CD4-positive, alpha-beta T cell treated with Interleukin-2 at 100 ng/mL for 4 hours (primary cell): ENCODE measurements at regions not wholly inside any gene's neighbourhood (a gene's known extent, or its start where the extent isn't known, plus 50 kb on each side); places are given as distances from the start of the nearest gene placed in this dataset.

Experiments used
- DNase-seq: peaks from one replicate; pipeline ENCODE4 v3.0.0-alpha.2; 2020; ENCODE audit warnings: low spot score

- DNase-seq = no peak
Observed at GRCh38 chr13:40456397-40456953, 210.0 kb downstream of the FOXO1 start.

GRCh38 chr13:40456979-40457553, 209.4 kb downstream of the FOXO1 start:
- DNase-seq = no peak

GRCh38 chr13:40457929-40458719, 208.3 kb downstream of the FOXO1 start:
- no peak for DNase-seq

DNA sequence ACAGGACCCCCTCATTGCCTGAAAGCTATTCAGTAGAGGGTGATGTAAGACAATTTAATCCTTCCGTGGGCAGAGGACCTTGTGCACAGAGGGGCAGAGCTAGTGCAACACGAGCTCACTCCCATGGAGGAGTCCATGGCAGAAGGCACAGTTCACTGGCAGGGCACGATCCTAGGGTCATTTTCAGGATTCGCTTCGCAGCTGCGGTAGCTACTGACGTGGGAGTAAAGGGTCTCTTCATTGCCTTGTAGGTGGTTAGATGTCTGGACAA, 207.8 kb downstream of the FOXO1 start:
- no peak for DNase-seq

- DNase-seq = no peak
Observed at GRCh38 chr13:40460116-40460515, 206.3 kb downstream of the FOXO1 start.

GRCh38 chr13:40464337-40465014, 202.0 kb downstream of the FOXO1 start:
- DNase-seq = no peak

DNA sequence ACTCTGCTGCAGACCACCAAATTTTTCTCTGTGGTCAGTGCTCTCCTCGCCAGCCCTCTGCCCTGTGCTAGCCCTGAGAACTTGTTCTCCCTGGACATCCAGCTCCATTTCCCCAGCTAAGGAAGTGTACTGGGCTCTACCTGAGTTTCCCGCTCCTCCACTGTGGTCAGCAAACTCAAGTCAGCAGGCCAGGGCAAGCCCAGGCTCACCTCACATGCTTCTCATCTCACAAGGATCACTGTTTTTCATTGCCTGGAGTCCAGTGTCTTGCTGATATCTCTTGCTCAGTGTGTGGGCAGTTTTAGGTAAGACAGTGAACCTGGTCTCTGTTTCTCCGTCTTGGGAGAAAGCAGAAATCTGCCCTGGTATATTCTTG, 201.4 kb downstream of the FOXO1 start:
- DNase-seq = no peak

GRCh38 chr13:40466272-40466671, 200.2 kb downstream of the FOXO1 start:
- DNase-seq = no peak

GRCh38 chr13:40468227-40468838, 198.1 kb downstream of the FOXO1 start:
- no peak for DNase-seq

DNA sequence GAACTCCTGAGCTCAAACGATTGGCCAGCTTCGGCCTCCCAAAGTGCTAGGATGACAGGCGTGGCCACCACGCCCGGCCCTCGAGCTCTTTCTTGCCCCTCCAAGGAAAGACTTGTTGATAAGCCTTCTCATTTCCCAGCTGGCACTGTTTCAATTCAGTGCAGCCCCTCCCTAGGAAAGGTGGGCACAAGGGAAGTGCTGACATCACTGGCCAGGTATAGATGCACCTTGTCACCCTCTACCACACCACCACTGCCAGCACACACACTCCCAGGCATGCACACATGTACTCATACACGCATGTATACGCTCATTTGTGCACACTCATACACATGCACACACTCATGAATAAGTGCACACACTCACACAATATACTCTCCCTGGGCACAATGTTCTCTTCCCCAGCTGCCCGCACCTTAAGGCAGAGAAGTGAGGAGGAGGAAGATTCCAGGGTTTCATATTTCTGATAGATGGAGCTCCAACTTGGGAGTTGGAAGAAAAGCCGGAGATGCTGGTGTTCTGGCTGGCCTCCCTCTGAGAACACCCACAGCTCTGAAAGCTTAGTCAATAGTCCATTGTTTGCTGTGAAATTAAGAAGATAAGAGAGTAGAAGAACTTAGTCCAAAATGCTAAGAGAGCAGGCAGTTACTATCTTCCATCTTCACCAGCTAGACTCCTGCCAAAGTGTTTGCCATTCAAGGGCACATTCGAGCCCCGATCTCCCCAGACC, 196.7 kb downstream of the FOXO1 start:
- DNase-seq = no peak

DNA sequence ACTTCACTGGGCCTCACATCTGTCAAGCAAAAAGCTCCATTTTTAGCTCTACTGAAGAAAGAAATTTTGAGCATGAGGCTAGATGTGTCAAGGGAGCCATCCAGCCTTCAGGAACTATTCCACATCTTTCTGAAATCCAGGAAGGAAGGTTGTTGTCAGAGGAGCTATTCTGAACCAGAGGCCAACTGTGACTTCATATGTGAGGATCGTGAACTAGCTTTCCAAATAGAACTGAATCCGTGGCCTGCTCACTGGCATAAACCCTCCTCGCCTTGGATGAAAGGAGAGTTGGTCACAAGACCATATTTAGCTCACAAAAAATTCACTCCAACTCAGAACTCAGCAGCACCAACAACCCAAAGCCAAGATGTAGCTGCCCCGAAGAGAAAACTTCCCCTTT, 195.8 kb downstream of the FOXO1 start:
- no peak for DNase-seq

DNA sequence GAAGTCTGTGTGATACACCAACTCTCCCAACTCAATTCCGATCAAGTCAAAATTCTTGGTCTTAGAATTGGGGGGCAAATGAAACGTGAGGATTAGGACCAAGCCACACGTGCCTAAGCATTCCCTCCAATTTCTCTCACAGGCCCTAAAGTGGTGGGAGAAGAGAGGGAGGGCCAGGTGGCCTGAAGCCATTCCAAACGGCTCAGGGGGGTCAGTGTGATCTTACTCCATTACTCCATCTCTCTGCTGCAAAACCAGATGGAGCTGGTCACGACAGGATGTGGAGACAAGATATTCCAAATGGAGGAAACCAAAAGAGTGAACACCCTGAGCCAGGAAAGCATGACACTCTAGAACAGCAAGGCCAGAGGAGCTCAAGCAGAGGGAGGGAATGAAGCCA, 195.4 kb downstream of the FOXO1 start:
- no peak for DNase-seq

DNA sequence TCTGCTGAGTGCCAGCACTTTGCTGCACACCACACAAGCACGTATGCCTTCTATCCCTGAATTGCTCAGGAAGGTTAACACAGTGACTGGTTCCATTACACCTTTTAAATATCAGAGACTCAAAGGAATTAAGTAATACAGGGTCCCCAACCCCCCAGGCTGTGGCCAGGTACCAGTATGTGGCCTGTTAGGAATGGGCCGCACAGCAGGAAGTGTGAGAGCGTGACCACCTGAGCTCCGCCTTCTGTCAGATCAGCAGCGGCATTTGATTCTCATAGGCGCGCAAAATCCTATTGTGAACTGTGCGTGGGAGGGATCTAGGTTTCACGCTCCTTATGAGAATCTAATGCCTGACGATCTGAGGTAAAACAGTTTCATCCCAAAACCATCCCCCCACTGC, 194.5 kb downstream of the FOXO1 start:
- DNase-seq = no peak

- DNase-seq = no peak
Observed at GRCh38 chr13:40472427-40473220, 193.8 kb downstream of the FOXO1 start.

GRCh38 chr13:40475617-40476016, 190.8 kb downstream of the FOXO1 start:
- DNase-seq = no peak

GRCh38 chr13:40476175-40476958, 190.1 kb downstream of the FOXO1 start:
- no peak for DNase-seq

GRCh38 chr13:40477623-40478608, 188.5 kb downstream of the FOXO1 start:
- no peak for DNase-seq

DNA sequence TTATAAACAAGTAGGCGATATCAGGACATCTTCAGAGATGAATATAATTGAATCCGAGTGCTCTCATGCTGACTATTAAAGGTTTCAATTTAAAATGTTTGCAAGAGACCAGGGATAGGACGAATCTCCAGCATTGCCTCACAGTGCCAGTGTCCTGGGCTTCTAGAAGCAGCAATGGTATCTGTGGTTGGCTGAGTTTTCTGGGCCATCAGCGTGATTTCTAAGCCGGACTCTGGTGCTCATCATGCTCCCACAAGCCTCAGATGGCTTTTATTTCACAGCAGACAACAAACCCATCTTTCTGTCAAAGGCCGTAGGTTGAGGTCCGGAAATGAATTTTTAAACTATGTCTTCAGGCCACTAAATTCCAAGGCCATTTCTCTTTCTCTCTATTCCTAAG, 187.7 kb downstream of the FOXO1 start:
- DNase-seq = no peak

GRCh38 chr13:40479196-40479845, 187.1 kb downstream of the FOXO1 start:
- DNase-seq = no peak
